ENCODE measurements at regions not wholly inside any gene's neighbourhood (a gene's known extent, or its start where the extent isn't known, plus 50 kb on each side); places are given as distances from the start of the nearest gene placed in this dataset.
A peak's percentile ranks its signal among the peaks of the same experiment; 100 is the strongest.

DNA sequence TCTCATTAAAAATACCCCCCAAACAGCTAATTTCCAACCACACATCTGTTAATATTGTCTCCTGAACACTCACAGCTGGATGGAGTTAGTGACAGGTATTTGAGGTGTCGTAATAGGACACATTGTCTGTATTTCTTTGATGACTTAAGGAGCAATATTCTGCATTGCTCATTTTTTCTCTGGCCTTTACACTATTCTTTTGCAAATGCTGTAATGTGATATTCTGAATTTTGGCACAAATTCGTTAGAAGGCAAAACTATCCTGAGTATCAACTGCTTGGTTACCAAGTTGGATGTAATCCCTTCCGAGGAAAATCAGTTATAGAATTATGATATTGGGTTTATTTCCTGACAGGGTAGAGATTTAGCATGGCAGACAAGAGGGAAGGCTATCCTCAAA is 1030.2 kb downstream of the MCTP2 start:
- TF ChIP-seq, protein P1, sequence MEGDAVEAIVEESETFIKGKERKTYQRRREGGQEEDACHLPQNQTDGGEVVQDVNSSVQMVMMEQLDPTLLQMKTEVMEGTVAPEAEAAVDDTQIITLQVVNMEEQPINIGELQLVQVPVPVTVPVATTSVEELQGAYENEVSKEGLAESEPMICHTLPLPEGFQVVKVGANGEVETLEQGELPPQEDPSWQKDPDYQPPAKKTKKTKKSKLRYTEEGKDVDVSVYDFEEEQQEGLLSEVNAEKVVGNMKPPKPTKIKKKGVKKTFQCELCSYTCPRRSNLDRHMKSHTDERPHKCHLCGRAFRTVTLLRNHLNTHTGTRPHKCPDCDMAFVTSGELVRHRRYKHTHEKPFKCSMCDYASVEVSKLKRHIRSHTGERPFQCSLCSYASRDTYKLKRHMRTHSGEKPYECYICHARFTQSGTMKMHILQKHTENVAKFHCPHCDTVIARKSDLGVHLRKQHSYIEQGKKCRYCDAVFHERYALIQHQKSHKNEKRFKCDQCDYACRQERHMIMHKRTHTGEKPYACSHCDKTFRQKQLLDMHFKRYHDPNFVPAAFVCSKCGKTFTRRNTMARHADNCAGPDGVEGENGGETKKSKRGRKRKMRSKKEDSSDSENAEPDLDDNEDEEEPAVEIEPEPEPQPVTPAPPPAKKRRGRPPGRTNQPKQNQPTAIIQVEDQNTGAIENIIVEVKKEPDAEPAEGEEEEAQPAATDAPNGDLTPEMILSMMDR (conservative IDR thresholded peaks at IDR 0.05; ENCODE audit: low read length) = no peak
- no peak for TF ChIP-seq EZH2phosphoT487 (IDR thresholded peaks at IDR 0.05; ENCODE audit: borderline replicate concordance)
- Histone ChIP-seq H3K4me3 (ENCODE audit: low read length, poor library complexity, severe bottlenecking) (no peak overlapping the region), H3F3A (ENCODE audit: low read depth) (no peaks in the 10 kb centered on the region)

DNA sequence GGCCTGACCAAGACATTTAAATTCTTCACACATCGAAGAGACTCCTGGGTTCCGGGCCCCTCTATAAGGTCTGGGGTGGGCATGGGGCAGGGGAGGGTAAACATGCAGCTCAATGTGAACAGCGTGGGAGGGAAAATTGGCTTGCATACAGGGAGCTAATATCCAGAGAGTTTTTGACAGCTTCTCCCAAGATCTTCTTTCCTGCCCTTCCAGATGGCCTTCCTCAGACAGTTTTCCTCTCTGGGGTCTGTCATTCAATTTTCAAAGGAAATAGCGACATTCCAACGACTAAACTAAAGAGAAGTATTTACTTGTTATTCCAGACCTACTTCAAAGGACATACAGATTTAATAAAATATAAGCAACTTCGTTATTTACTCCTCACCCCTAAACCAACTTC is 1030.6 kb downstream of the MCTP2 start:
- H4K20me1 ChIP-seq (ENCODE audit: insufficient read depth, low read length, poor library complexity, severe bottlenecking) = no peaks in the 10 kb centered on the region
- H2AFZ ChIP-seq (ENCODE audit: low read length) = no peak overlapping the region
- H3F3A ChIP-seq (ENCODE audit: low read depth) = no peaks in the 10 kb centered on the region
- H3K9ac ChIP-seq (ENCODE audit: low read depth, low read length, poor library complexity, severe bottlenecking) = no peak overlapping the region
- peaks cover 16% of the 10 kb centered on the region for H3K4me1 ChIP-seq (ENCODE audit: insufficient read depth, low read length, poor library complexity, severe bottlenecking)
- H3K4me3 ChIP-seq (ENCODE audit: low read length, poor library complexity, severe bottlenecking) = no peak overlapping the region
- no peaks in the 10 kb centered on the region for H3K9me3 ChIP-seq (ENCODE audit: insufficient read depth, low read depth, low read length)
- H3K27me3 ChIP-seq (ENCODE audit: insufficient read depth, low read length, poor library complexity, severe bottlenecking) = peaks cover 15% of the 10 kb centered on the region
- no peaks in the 10 kb centered on the region for H3K79me2 ChIP-seq (ENCODE audit: insufficient read depth, low read length)
- no peak overlapping the region for H3K4me2 ChIP-seq (ENCODE audit: low read depth, low read length, poor library complexity, severe bottlenecking)
- H3K9me2 ChIP-seq (replicated peaks; ENCODE audit: low read depth, low read length) = no peaks in the 10 kb centered on the region
- H3K36me3 ChIP-seq (ENCODE audit: insufficient read depth, low read length) = no peaks in the 10 kb centered on the region
- TF ChIP-seq, protein P1 (conservative IDR thresholded peaks at IDR 0.05; ENCODE audit: low read length) = no peak

More for the DNA sequence above, 1030.2 kb downstream of the MCTP2 start:
- H3K4me2 ChIP-seq (ENCODE audit: low read depth, low read length, poor library complexity, severe bottlenecking) = no peak overlapping the region
- H4K20me1 ChIP-seq (ENCODE audit: insufficient read depth, low read length, poor library complexity, severe bottlenecking) = no peaks in the 10 kb centered on the region
- H3K9me3 ChIP-seq (ENCODE audit: insufficient read depth, low read depth, low read length) = no peaks in the 10 kb centered on the region
- H3K9ac ChIP-seq (ENCODE audit: low read depth, low read length, poor library complexity, severe bottlenecking) = no peak overlapping the region
- no peaks in the 10 kb centered on the region for H3K36me3 ChIP-seq (ENCODE audit: insufficient read depth, low read length)
- no peak overlapping the region for H2AFZ ChIP-seq (ENCODE audit: low read length)
- no peaks in the 10 kb centered on the region for H3K9me2 ChIP-seq (replicated peaks; ENCODE audit: low read depth, low read length)
- H3K27me3 ChIP-seq (ENCODE audit: insufficient read depth, low read length, poor library complexity, severe bottlenecking) = peaks cover 15% of the 10 kb centered on the region
- peaks cover 16% of the 10 kb centered on the region for H3K4me1 ChIP-seq (ENCODE audit: insufficient read depth, low read length, poor library complexity, severe bottlenecking)
- H3K79me2 ChIP-seq (ENCODE audit: insufficient read depth, low read length) = no peaks in the 10 kb centered on the region

DNA sequence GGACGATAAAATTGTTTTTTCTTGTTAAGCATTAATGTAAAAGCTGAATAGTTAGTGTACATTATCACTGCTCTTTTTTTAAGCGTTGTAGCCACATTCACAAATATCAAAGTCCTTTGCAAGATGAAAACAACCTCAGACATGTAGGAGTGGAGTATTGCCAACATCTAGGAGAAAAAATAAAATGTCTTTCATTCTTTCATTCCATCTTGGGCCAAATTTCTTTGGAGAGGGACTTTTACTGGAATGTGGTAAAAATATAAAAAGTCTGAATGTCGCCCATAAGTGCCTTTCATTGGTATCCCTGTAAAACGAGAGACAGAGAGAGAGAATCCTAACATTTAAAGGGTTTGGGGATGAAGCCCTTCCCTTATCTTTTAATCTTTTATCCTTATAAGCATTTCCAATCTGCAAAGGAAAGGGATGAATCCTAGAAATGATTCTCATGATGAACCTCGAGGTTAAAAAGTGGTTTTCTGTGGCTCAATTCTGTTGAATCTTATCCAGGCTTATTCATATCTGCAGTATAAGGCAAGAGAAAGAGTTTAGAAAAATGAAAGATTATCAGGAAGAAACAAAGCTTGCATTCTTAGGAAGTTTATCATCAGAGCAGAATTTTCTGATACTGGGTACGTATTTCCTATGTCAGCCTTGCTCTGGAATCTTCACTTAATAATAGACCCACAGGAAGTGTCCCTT is 1031.7 kb downstream of the MCTP2 start:
- Histone ChIP-seq H3K4me3 (ENCODE audit: low read length, poor library complexity, severe bottlenecking) (no peak overlapping the region), H3K4me1 (ENCODE audit: insufficient read depth, low read length, poor library complexity, severe bottlenecking) (peaks cover 16% of the 10 kb centered on the region), H3K4me2 (ENCODE audit: low read depth, low read length, poor library complexity, severe bottlenecking) (peak overlapping the region; percentile 16), H2AFZ (ENCODE audit: low read length) (no peak overlapping the region), H4K20me1 (ENCODE audit: insufficient read depth, low read length, poor library complexity, severe bottlenecking) (no peaks in the 10 kb centered on the region), H3K36me3 (ENCODE audit: insufficient read depth, low read length) (no peaks in the 10 kb centered on the region), H3F3A (ENCODE audit: low read depth) (no peaks in the 10 kb centered on the region), H3K27me3 (ENCODE audit: insufficient read depth, low read length, poor library complexity, severe bottlenecking) (peaks cover 15% of the 10 kb centered on the region), H3K79me2 (ENCODE audit: insufficient read depth, low read length) (no peaks in the 10 kb centered on the region), H3K9me2 (replicated peaks; ENCODE audit: low read depth, low read length) (no peaks in the 10 kb centered on the region), H3K9ac (ENCODE audit: low read depth, low read length, poor library complexity, severe bottlenecking) (no peak overlapping the region), H3K9me3 (ENCODE audit: insufficient read depth, low read depth, low read length) (no peaks in the 10 kb centered on the region)
- TF ChIP-seq EZH2phosphoT487 (IDR thresholded peaks at IDR 0.05; ENCODE audit: borderline replicate concordance) = no peak
- TF ChIP-seq, protein P1 (conservative IDR thresholded peaks at IDR 0.05; ENCODE audit: low read length) = no peak
